ENCODE measurements at regions not wholly inside any gene's neighbourhood (a gene's known extent, or its start where the extent isn't known, plus 50 kb on each side); places are given as distances from the start of the nearest gene placed in this dataset.

GRCh38 chr4:175412161-175412560 lies 399.9 kb downstream of the GPM6A start:
- Histone ChIP-seq H3K9me3 (replicated peaks in 1 of 3) (peaks cover 0 to 8% (median 0%) of the 10 kb centered on the region in 3 donors), H3K27ac (no peak overlapping the region), H3K27me3 (no peaks in the 10 kb centered on the region), H3K36me3 (replicated peaks in 1 of 2) (no peaks in the 10 kb centered on the region), H3K4me1 (replicated peaks in 1 of 2) (no peaks in the 10 kb centered on the region), H3K4me3 (no peak overlapping the region)
- intact Hi-C loops (cut with DNase I) = no loop called here
- TF ChIP-seq POLR2A (IDR thresholded peaks at IDR 0.05) (no peak), CTCF (IDR thresholded peaks at IDR 0.05) (no peak)
- WGBS, 4 donors = 38 to 45% (median 41%) methylated on average over 3 of the region's 3 CpGs
- DNase-seq = no peak

- no peak for TF ChIP-seq POLR2A (IDR thresholded peaks at IDR 0.05)
- no peak for TF ChIP-seq CTCF (IDR thresholded peaks at IDR 0.05)
- intact Hi-C loops (cut with DNase I) = no loop called here
- H3K27me3 ChIP-seq = no peaks in the 10 kb centered on the region
Observed at GRCh38 chr4:175412746-175413145, 399.3 kb downstream of the GPM6A start.

GRCh38 chr4:175413561-175413960 lies 398.5 kb downstream of the GPM6A start:
- Histone ChIP-seq H3K36me3 (replicated peaks in 1 of 2) (no peaks in the 10 kb centered on the region), H3K27me3 (no peaks in the 10 kb centered on the region), H3K4me3 (no peak overlapping the region), H3K4me1 (replicated peaks in 1 of 2) (no peaks in the 10 kb centered on the region), H3K27ac (no peak overlapping the region), H3K9me3 (replicated peaks in 1 of 3) (peaks cover 0 to 8% (median 0%) of the 10 kb centered on the region in 3 donors)
- no peak for DNase-seq
- intact Hi-C loops (cut with DNase I) = no loop called here
- no peak for TF ChIP-seq CTCF (IDR thresholded peaks at IDR 0.05)
- no peak for TF ChIP-seq POLR2A (IDR thresholded peaks at IDR 0.05)
- WGBS, 4 donors = 63 to 73% (median 70%) methylated on average over 3 to 5 of the region's 5 CpGs

More at GRCh38 chr4:175412746-175413145, 399.3 kb downstream of the GPM6A start:
- Histone ChIP-seq H3K4me1 (replicated peaks in 1 of 2) (no peaks in the 10 kb centered on the region), H3K4me3 (no peak overlapping the region), H3K9me3 (replicated peaks in 1 of 3) (peaks cover 0 to 8% (median 0%) of the 10 kb centered on the region in 3 donors), H3K27ac (no peak overlapping the region), H3K36me3 (replicated peaks in 1 of 2) (no peaks in the 10 kb centered on the region)
- 28 to 41% (median 35%) methylated on average over 2 of the region's 2 CpGs for WGBS, 4 donors
- DNase-seq = no peak

- intact Hi-C loops (cut with DNase I) = no loop called here
- WGBS, 4 donors = 65 to 72% (median 70%) methylated on average over 2 of the region's 2 CpGs
- no peaks in the 10 kb centered on the region for H3K27me3 ChIP-seq
Observed at GRCh38 chr4:175414602-175415001, 397.5 kb downstream of the GPM6A start.

More at GRCh38 chr4:175414602-175415001, 397.5 kb downstream of the GPM6A start:
- H3K4me3 ChIP-seq = no peak overlapping the region
- no peak for DNase-seq
- no peak overlapping the region for H3K27ac ChIP-seq
- H3K9me3 ChIP-seq (replicated peaks in 1 of 3) = peaks cover 0 to 8% (median 0%) of the 10 kb centered on the region in 3 donors
- no peaks in the 10 kb centered on the region for H3K36me3 ChIP-seq (replicated peaks in 1 of 2)
- TF ChIP-seq CTCF (IDR thresholded peaks at IDR 0.05) (no peak), POLR2A (IDR thresholded peaks at IDR 0.05) (no peak)
- H3K4me1 ChIP-seq (replicated peaks in 1 of 2) = no peaks in the 10 kb centered on the region

All from adrenal gland (tissue), 9 donors.